ENCODE measurements at regions not wholly inside any gene's neighbourhood (a gene's known extent, or its start where the extent isn't known, plus 50 kb on each side); places are given as distances from the start of the nearest gene placed in this dataset.

GRCh38 chr3:111244760-111245159 is 173.1 kb downstream of the NECTIN3 start:
- Mint-ChIP-seq H3K9me3 (peaks cover 19% of the 10 kb centered on the region), H3K27me3 (no peaks in the 10 kb centered on the region), H3K36me3 (ENCODE audit: low read depth) (peaks cover 4% of the 10 kb centered on the region), H3K27ac (no peak overlapping the region), H3K4me3 (no peak overlapping the region), H3K4me1 (ENCODE audit: low read depth) (peaks cover 7% of the 10 kb centered on the region)

- H3K9me3 Mint-ChIP-seq: peaks cover 15% of the 10 kb centered on the region
- H3K4me3 Mint-ChIP-seq: no peak overlapping the region
- no peak overlapping the region for H3K27ac Mint-ChIP-seq
- H3K27me3 Mint-ChIP-seq: no peaks in the 10 kb centered on the region
- H3K4me1 Mint-ChIP-seq (ENCODE audit: low read depth): peaks cover 4% of the 10 kb centered on the region
- peaks cover 4% of the 10 kb centered on the region for H3K36me3 Mint-ChIP-seq (ENCODE audit: low read depth)
These were observed 175.5 kb downstream of the NECTIN3 start for GRCh38 chr3:111246967-111247760.

- Mint-ChIP-seq H3K27ac (no peak overlapping the region), H3K27me3 (no peaks in the 10 kb centered on the region), H3K4me1 (ENCODE audit: low read depth) (peaks cover 13% of the 10 kb centered on the region), H3K4me3 (no peak overlapping the region), H3K9me3 (peaks cover 15% of the 10 kb centered on the region), H3K36me3 (ENCODE audit: low read depth) (peaks cover 4% of the 10 kb centered on the region)
These were observed 176.8 kb downstream of the NECTIN3 start for GRCh38 chr3:111248406-111248805.

- Mint-ChIP-seq H3K4me1 (ENCODE audit: low read depth) (peaks cover 19% of the 10 kb centered on the region), H3K4me3 (no peak overlapping the region), H3K9me3 (peaks cover 9% of the 10 kb centered on the region), H3K27me3 (no peaks in the 10 kb centered on the region), H3K36me3 (ENCODE audit: low read depth) (no peaks in the 10 kb centered on the region), H3K27ac (no peak overlapping the region)
These were observed 177.8 kb downstream of the NECTIN3 start for GRCh38 chr3:111249421-111249820.

GRCh38 chr3:111252779-111253178 is 181.2 kb downstream of the NECTIN3 start:
- no peak overlapping the region for H3K27ac Mint-ChIP-seq
- no peak overlapping the region for H3K4me3 Mint-ChIP-seq
- no peaks in the 10 kb centered on the region for H3K27me3 Mint-ChIP-seq
- no peaks in the 10 kb centered on the region for H3K36me3 Mint-ChIP-seq (ENCODE audit: low read depth)
- H3K4me1 Mint-ChIP-seq (ENCODE audit: low read depth): peaks cover 20% of the 10 kb centered on the region
- peaks cover 3% of the 10 kb centered on the region for H3K9me3 Mint-ChIP-seq

GRCh38 chr3:111253733-111254132 is 182.1 kb downstream of the NECTIN3 start:
- Mint-ChIP-seq H3K4me1 (ENCODE audit: low read depth) (peaks cover 20% of the 10 kb centered on the region), H3K27ac (no peak overlapping the region), H3K36me3 (ENCODE audit: low read depth) (no peaks in the 10 kb centered on the region), H3K9me3 (no peaks in the 10 kb centered on the region), H3K4me3 (no peak overlapping the region), H3K27me3 (no peaks in the 10 kb centered on the region)

GRCh38 chr3:111260878-111261277 is 189.3 kb downstream of the NECTIN3 start:
- Mint-ChIP-seq H3K4me1 (ENCODE audit: low read depth) (peaks cover 13% of the 10 kb centered on the region), H3K27me3 (peaks cover 5% of the 10 kb centered on the region), H3K9me3 (peaks cover 5% of the 10 kb centered on the region), H3K4me3 (no peak overlapping the region), H3K36me3 (ENCODE audit: low read depth) (no peaks in the 10 kb centered on the region), H3K27ac (peak overlapping the region; percentile 7)

- no peak overlapping the region for H3K4me3 Mint-ChIP-seq
These were observed 198.2 kb downstream of the NECTIN3 start for GRCh38 chr3:111269777-111270176.

GRCh38 chr3:111277226-111277625 is 205.6 kb downstream of the NECTIN3 start:
- Mint-ChIP-seq H3K27me3 (peaks cover 4% of the 10 kb centered on the region), H3K9me3 (no peaks in the 10 kb centered on the region), H3K4me3 (no peak overlapping the region), H3K27ac (no peak overlapping the region), H3K36me3 (ENCODE audit: low read depth) (no peaks in the 10 kb centered on the region), H3K4me1 (ENCODE audit: low read depth) (peaks cover 16% of the 10 kb centered on the region)

More at GRCh38 chr3:111269777-111270176, 198.2 kb downstream of the NECTIN3 start:
- Mint-ChIP-seq H3K27me3 (peaks cover under 1% of the 10 kb centered on the region), H3K9me3 (peaks cover 5% of the 10 kb centered on the region), H3K36me3 (ENCODE audit: low read depth) (no peaks in the 10 kb centered on the region), H3K27ac (no peak overlapping the region), H3K4me1 (ENCODE audit: low read depth) (peaks cover 9% of the 10 kb centered on the region)

GRCh38 chr3:111278959-111279358 is 207.3 kb downstream of the NECTIN3 start:
- H3K27me3 Mint-ChIP-seq: peaks cover 4% of the 10 kb centered on the region
- H3K4me1 Mint-ChIP-seq (ENCODE audit: low read depth): peaks cover 20% of the 10 kb centered on the region
- no peak overlapping the region for H3K4me3 Mint-ChIP-seq
- no peak overlapping the region for H3K27ac Mint-ChIP-seq
- no peaks in the 10 kb centered on the region for H3K9me3 Mint-ChIP-seq
- H3K36me3 Mint-ChIP-seq (ENCODE audit: low read depth): no peaks in the 10 kb centered on the region

- Mint-ChIP-seq H3K4me1 (ENCODE audit: low read depth) (peaks cover 21% of the 10 kb centered on the region), H3K27ac (no peak overlapping the region), H3K27me3 (no peaks in the 10 kb centered on the region), H3K36me3 (ENCODE audit: low read depth) (no peaks in the 10 kb centered on the region), H3K4me3 (no peak overlapping the region), H3K9me3 (no peaks in the 10 kb centered on the region)
These were observed 210.4 kb downstream of the NECTIN3 start for GRCh38 chr3:111282024-111282423.

GRCh38 chr3:111283165-111283564 is 211.5 kb downstream of the NECTIN3 start:
- Mint-ChIP-seq H3K4me1 (ENCODE audit: low read depth) (peaks cover 15% of the 10 kb centered on the region), H3K36me3 (ENCODE audit: low read depth) (no peaks in the 10 kb centered on the region), H3K27me3 (no peaks in the 10 kb centered on the region), H3K9me3 (no peaks in the 10 kb centered on the region), H3K27ac (no peak overlapping the region), H3K4me3 (no peak overlapping the region)

GRCh38 chr3:111284503-111285183 is 213.0 kb downstream of the NECTIN3 start:
- Mint-ChIP-seq H3K36me3 (ENCODE audit: low read depth) (no peaks in the 10 kb centered on the region), H3K4me1 (ENCODE audit: low read depth) (peaks cover 15% of the 10 kb centered on the region), H3K9me3 (no peaks in the 10 kb centered on the region), H3K27ac (no peak overlapping the region), H3K27me3 (no peaks in the 10 kb centered on the region), H3K4me3 (no peak overlapping the region)

- Mint-ChIP-seq H3K9me3 (no peaks in the 10 kb centered on the region), H3K27me3 (no peaks in the 10 kb centered on the region), H3K4me3 (no peak overlapping the region), H3K27ac (no peak overlapping the region), H3K4me1 (ENCODE audit: low read depth) (peaks cover 15% of the 10 kb centered on the region), H3K36me3 (ENCODE audit: low read depth) (no peaks in the 10 kb centered on the region)
These were observed 213.5 kb downstream of the NECTIN3 start for GRCh38 chr3:111285184-111285538.

- Mint-ChIP-seq H3K27me3 (no peaks in the 10 kb centered on the region), H3K27ac (no peak overlapping the region), H3K36me3 (ENCODE audit: low read depth) (no peaks in the 10 kb centered on the region), H3K9me3 (no peaks in the 10 kb centered on the region), H3K4me3 (no peak overlapping the region), H3K4me1 (ENCODE audit: low read depth) (peaks cover 15% of the 10 kb centered on the region)
These were observed 214.1 kb downstream of the NECTIN3 start for GRCh38 chr3:111285694-111286093.

Measured in stimulated activated naive CD8-positive, alpha-beta T cell treated with anti-CD3 and anti-CD28 coated beads, Interleukin-15, Interleukin-2, amounts not matched to agents 100 ng/mL and 50 ng/mL, for 24 hours (primary cell).